Neural cell (in vitro differentiated cells): ENCODE measurements at regions not wholly inside any gene's neighbourhood (a gene's known extent, or its start where the extent isn't known, plus 50 kb on each side); places are given as distances from the start of the nearest gene placed in this dataset.

ENCODE experiments used
- H2AFZ ChIP-seq: fragments of 200-600, 300-800 bp; sonication (generic), shearing (Covaris generic); 2 replicates; pipeline ENCODE4 v1.6.0; 2014; ENCODE audit warnings: low read depth, mild to moderate bottlenecking, antibody characterized with exemption, low read length, moderate library complexity
- H3F3A ChIP-seq: fragments of 200-600 bp; shearing (Covaris generic); 2 replicates; pipeline ENCODE4 v1.6.1; 2016; ENCODE audit warnings: mild to moderate bottlenecking, moderate library complexity, mixed read lengths, antibody characterized with exemption, low read length; ENCODE audit not compliant: insufficient read depth, poor library complexity, severe bottlenecking
- H3K27ac ChIP-seq: fragments of 200-600, 300-800 bp; sonication (generic), shearing (Covaris generic); 2 replicates; pipeline ENCODE4 v1.5.1; 2014; ENCODE audit warnings: mild to moderate bottlenecking, low read length, moderate library complexity
- H3K27me3 ChIP-seq: fragments of 300-800, 200-600 bp; sonication (generic), shearing (Covaris generic); 2 replicates; pipeline ENCODE4 v1.6.0; 2014; ENCODE audit warnings: mild to moderate bottlenecking, low read depth, low read length, moderate library complexity; ENCODE audit not compliant: insufficient read depth
- H3K36me3 ChIP-seq: fragments of 300-800, 200-600 bp; sonication (generic), shearing (Covaris generic); 2 replicates; pipeline ENCODE4 v1.5.1; 2014; ENCODE audit warnings: mild to moderate bottlenecking, antibody characterized with exemption, low read length, moderate library complexity; ENCODE audit not compliant: insufficient read depth
- H3K4me2 ChIP-seq: fragments of 300-800, 200-600 bp; sonication (generic), shearing (Covaris generic); 2 replicates; pipeline ENCODE4 v1.6.0; 2014; ENCODE audit warnings: mild to moderate bottlenecking, low read length
- H3K4me3 ChIP-seq: fragments of 300-800, 200-600 bp; sonication (generic), shearing (Covaris generic); 2 replicates; pipeline ENCODE4 v1.5.1; 2014; ENCODE audit warnings: mild to moderate bottlenecking, low read length, moderate library complexity
- H3K79me2 ChIP-seq: fragments of 200-600 bp; shearing (Covaris generic); replicated peaks from 2 replicates; pipeline ENCODE4 v1.6.0; 2014; ENCODE audit warnings: mild to moderate bottlenecking, low read length, moderate library complexity; ENCODE audit not compliant: insufficient read depth
- H3K9ac ChIP-seq: fragments of 300-800, 200-600 bp; sonication (generic), shearing (Covaris generic); 2 replicates; pipeline ENCODE4 v1.6.1; 2016; ENCODE audit warnings: mild to moderate bottlenecking, low read length, mixed read lengths
- H3K9me2 ChIP-seq: fragments of 200-600 bp; shearing (Covaris generic); 2 replicates; pipeline ENCODE4 v1.6.1; 2016; ENCODE audit warnings: mild to moderate bottlenecking, low read length, mixed read lengths; ENCODE audit not compliant: insufficient read depth
- H3K9me3 ChIP-seq: fragments of 200-600, 300-800 bp; sonication (generic), shearing (Covaris generic); 2 replicates; pipeline ENCODE4 v1.6.1; 2016; ENCODE audit warnings: mild to moderate bottlenecking, mixed run types, low read length, moderate library complexity, mixed read lengths
- H4K20me1 ChIP-seq: fragments of 200-600 bp; shearing (Covaris generic); 2 replicates; pipeline ENCODE4 v1.6.1; 2016; ENCODE audit warnings: mild to moderate bottlenecking, mixed run types; ENCODE audit not compliant: insufficient read depth
- EP300 ChIP-seq: fragments of 450-650 bp; conservative IDR thresholded peaks from 2 replicates; pipeline ENCODE4 v1.6.1; 2014; ENCODE audit warnings: antibody characterized with exemption, mild to moderate bottlenecking, moderate library complexity; ENCODE audit not compliant: poor library complexity, severe bottlenecking
- EZH2 ChIP-seq: fragments of 200-600, 300-800 bp; shearing (Covaris generic), sonication (generic); IDR thresholded peaks from 2 replicates; pipeline ENCODE4 v1.6.1; 2014; ENCODE audit warnings: antibody characterized with exemption, low read length, borderline replicate concordance, mild to moderate bottlenecking; ENCODE audit not compliant: insufficient read depth, poor library complexity, severe bottlenecking
- MXI1 ChIP-seq: fragments of 450-650 bp; conservative IDR thresholded peaks from 2 replicates; pipeline ENCODE4 v1.6.1; 2014; ENCODE audit warnings: antibody characterized with exemption, mild to moderate bottlenecking; ENCODE audit not compliant: poor library complexity, severe bottlenecking
- POLR2AphosphoS5 ChIP-seq: IDR thresholded peaks from 2 replicates; pipeline ENCODE4 v1.6.1; 2012
- RAD21 ChIP-seq: fragments of 450-650 bp; conservative IDR thresholded peaks from 2 replicates; pipeline ENCODE4 v1.6.1; 2014; ENCODE audit warnings: antibody characterized with exemption, mild to moderate bottlenecking, moderate library complexity
- REST ChIP-seq: IDR thresholded peaks from 2 replicates; pipeline ENCODE4 v1.6.1; 2012; ENCODE audit warnings: borderline replicate concordance
- SMC3 ChIP-seq: fragments of 450-650 bp; conservative IDR thresholded peaks from 2 replicates; pipeline ENCODE4 v1.6.1; 2014; ENCODE audit warnings: antibody characterized with exemption, mild to moderate bottlenecking, moderate library complexity; ENCODE audit not compliant: poor library complexity
- TAF1 ChIP-seq: IDR thresholded peaks from 2 replicates; pipeline ENCODE4 v1.6.1; 2012; ENCODE audit warnings: low read depth
- TF ChIP-seq, protein P1 (sequence below): fragments of 450-650 bp; IDR thresholded peaks from 2 replicates; pipeline ENCODE4 v1.5.1; 2014; ENCODE audit warnings: antibody characterized with exemption, mild to moderate bottlenecking, moderate library complexity; ENCODE audit not compliant: poor library complexity, severe bottlenecking

DNA sequence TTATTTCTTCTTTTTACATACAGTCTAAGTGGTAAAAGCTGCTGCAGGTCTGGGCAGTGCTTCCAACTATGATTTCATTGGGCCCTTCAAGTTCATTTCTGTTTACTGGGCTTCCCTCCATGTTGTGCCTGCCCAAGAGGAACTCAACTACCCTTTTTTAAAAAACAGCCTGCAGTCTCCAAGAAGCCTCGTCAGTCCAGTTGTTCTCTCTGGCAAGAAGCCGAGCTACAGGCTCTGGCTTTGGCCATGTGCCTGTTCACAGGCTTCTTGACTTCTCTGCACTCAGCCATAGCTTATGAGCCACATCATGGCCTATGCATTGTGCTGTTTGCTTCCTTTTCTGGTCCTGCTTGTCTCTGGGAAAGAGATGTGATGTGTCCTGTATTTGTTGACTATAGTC is 119.7 kb upstream of the PJA2 start:
- Histone ChIP-seq H4K20me1 (no peaks in the 10 kb centered on the region), H3K9ac (no peak overlapping the region), H3K36me3 (no peaks in the 10 kb centered on the region), H3K4me2 (no peak overlapping the region), H2AFZ (no peak overlapping the region), H3K9me3 (no peaks in the 10 kb centered on the region), H3F3A (no peaks in the 10 kb centered on the region), H3K27me3 (no peaks in the 10 kb centered on the region), H3K4me3 (no peak overlapping the region), H3K79me2 (no peaks in the 10 kb centered on the region), H3K27ac (no peak overlapping the region), H3K9me2 (no peaks in the 10 kb centered on the region)
- TF ChIP-seq REST (no peak), MXI1 (no peak), EP300 (no peak), POLR2AphosphoS5 (no peak)
- TF ChIP-seq, protein P1, sequence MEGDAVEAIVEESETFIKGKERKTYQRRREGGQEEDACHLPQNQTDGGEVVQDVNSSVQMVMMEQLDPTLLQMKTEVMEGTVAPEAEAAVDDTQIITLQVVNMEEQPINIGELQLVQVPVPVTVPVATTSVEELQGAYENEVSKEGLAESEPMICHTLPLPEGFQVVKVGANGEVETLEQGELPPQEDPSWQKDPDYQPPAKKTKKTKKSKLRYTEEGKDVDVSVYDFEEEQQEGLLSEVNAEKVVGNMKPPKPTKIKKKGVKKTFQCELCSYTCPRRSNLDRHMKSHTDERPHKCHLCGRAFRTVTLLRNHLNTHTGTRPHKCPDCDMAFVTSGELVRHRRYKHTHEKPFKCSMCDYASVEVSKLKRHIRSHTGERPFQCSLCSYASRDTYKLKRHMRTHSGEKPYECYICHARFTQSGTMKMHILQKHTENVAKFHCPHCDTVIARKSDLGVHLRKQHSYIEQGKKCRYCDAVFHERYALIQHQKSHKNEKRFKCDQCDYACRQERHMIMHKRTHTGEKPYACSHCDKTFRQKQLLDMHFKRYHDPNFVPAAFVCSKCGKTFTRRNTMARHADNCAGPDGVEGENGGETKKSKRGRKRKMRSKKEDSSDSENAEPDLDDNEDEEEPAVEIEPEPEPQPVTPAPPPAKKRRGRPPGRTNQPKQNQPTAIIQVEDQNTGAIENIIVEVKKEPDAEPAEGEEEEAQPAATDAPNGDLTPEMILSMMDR = no peak

DNA sequence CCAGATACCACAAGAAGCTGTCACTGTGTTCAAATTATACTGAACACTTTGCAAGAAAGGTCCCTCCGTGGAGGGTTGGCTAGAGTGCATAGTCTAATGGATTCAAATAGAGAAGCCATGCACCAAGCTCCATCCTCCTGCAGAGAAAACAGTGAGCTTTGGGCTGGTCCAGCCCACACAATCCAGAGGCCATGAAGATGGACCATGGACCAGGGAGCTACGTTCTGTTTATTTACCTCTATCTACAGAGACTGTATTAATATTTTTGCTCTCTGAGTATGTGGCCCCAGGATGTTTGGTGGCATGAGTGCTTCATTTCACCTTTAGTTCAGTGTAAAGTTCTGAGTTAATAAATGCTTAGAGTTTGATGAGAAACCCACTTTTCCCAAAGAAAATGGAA is 114.8 kb upstream of the PJA2 start:
- Histone ChIP-seq H3K9me2 (no peaks in the 10 kb centered on the region), H3K27ac (no peak overlapping the region), H3K79me2 (no peaks in the 10 kb centered on the region), H3K27me3 (no peaks in the 10 kb centered on the region), H4K20me1 (no peaks in the 10 kb centered on the region), H3K9me3 (no peaks in the 10 kb centered on the region), H3K4me2 (no peak overlapping the region), H2AFZ (no peak overlapping the region), H3F3A (no peaks in the 10 kb centered on the region), H3K9ac (no peak overlapping the region), H3K36me3 (no peaks in the 10 kb centered on the region), H3K4me3 (no peak overlapping the region)
- TF ChIP-seq, protein P1 = no peak
- TF ChIP-seq SMC3 (no peak), POLR2AphosphoS5 (no peak), EP300 (no peak), TAF1 (no peak), EZH2 (no peak), MXI1 (no peak), REST (no peak), RAD21 (no peak)
